ENCODE measurements at regions not wholly inside any gene's neighbourhood (a gene's known extent, or its start where the extent isn't known, plus 50 kb on each side); places are given as distances from the start of the nearest gene placed in this dataset.
"Not testable (repeated sequence)": the region's sequence is repeated elsewhere in the genome, so short reads cannot be mapped to it uniquely, and the experiment has no call there.

GRCh38 chr9:94472806-94473360, 82.0 kb upstream of the PCAT7 start:
- FAIRE-seq, result no peak

DNA sequence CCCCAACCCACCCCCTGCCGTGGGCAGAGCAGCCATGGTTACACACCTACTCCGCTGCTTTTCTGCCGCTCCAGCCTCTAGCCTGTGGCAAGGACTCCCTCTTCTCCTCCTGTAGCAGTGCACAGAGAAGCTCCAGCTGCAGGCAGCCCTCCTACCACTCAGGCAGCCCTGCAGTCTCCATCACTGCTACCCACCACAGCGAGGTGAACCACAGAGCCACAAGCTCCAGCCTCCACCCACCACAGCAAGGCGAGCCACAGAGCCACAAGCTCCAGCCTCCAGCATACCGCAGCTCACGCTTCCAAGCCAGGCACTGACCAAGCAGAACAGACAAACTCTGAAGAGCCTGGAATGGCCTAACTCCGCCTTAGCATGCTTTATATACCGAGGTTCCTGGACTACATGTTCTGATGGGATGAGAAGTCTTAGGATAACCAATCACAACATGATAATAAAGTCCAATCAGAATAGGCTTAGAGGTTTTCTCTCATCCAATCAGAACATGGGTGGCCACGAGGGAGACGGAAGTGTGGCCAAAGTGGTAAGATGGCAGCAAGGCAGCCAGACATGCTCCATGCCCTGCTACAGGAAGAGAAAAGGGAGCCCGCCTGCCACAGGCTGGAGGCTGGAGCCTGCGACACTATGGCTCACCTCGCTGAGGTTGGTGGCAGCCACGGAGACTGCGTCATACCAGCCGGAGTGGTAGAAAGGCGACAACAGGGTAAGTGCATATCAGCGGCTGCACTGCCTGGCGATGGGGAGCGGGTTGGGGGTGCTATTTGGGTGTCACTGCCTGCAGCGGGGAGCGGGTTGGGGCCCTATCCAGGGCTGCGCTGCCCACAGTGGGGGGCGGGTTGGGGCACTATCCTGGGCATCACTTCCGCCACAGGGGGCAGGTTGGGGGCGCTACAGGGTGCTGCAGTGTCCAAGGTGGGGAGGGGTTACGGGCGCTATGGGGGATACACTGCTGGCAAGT, 75.8 kb upstream of the PCAT7 start:
- FAIRE-seq, result no peak

DNA sequence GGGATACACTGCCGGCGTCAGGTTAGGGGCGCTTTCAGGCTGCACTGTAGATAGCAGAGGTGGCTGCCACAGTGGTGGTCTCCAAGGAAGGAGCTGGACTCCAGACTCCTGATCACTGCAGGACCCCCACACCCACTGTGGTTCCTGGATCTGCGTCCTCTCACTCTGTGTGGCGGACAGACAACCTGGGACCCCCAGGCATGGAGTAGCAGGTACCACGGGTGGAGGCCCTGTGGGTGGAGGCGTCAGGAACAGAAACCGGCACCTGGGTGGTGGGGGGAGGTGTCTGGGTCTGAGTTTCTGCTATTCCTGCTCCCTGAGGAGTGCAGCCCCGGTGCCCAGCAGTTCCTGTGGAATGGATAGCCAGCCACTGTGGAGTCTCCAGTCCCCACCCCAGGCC, 75.1 kb upstream of the PCAT7 start:
- no peak for FAIRE-seq

GRCh38 chr9:94480205-94480604, 74.7 kb upstream of the PCAT7 start:
- no peak for FAIRE-seq

GRCh38 chr9:94482110-94482509, 72.8 kb upstream of the PCAT7 start:
- FAIRE-seq, result no peak

GRCh38 chr9:94490465-94490864, 64.4 kb upstream of the PCAT7 start:
- FAIRE-seq, result no peak

DNA sequence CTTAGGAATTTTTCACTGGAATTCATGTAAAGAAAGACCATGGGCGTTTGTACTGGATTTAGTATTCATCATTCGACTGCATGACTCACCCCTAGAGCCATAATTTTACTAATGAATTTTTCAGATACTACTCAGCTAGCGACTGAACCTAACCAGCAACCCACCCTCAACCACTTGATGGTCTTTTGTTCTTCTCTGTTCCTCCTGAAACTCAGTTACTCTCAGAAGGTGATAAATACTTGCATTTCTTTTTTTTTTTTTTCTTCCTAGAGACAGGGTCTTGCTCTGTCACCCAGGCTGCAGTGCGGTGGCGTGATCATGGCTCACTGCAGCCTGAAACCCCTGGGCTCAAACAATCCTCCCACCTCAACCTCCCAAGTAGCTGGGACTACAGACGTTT, 62.8 kb upstream of the PCAT7 start:
- not testable (repeated sequence) for FAIRE-seq

DNA sequence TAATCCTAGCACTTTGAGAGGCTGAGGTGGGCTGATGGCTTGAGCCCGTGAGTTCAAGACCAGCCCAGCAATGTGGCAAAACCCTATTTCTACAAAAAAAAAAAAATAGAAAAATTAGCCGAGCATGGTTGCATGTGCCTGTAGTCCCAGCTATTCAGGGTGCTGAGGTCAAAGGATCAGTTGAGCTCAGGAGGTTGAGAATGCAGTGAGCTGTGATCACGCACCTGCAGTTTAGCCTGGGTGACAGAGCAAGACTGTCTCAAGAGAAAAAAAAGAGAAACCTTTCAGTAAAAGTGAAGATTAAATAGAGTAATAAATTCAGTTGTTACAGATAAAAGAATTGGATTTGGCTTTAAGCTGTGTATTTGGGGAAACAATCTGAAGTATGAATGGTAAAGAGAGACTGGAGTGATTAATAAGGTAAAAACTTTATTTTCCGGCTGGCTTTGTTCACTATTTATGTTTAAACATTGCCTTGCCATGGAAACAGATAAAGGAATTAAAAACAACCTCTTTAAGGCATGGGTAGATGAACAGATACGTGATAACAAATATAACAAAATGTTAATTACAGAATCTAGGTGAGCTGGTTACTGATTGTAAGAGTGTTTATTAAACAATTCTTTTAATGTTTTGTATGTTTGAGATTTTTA, 56.0 kb upstream of the PCAT7 start:
- FAIRE-seq, result peak; percentile 29

DNA sequence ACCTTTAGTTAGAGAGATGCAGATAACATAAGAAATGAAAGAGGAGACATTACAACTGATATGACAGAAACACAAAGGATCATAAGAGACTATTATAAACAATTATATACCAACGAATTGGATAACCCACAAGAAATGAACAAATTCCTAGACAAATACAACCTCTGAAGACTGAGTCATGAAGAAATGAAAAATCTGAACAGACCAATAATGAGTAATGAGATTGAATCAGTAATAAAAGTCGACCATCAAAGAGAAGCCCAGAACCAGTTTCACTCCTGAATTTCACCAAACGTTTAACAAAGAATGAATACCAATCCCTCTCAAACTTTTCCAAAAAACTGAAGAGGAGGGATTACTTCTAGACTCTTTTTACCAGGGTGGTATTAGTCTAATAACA, 50.5 kb upstream of the PCAT7 start:
- FAIRE-seq, result no peak

Measured in endometrium (tissue), 2 donors.